Stimulated activated memory B cell treated with anti-CD40 and anti-IgM and Interleukin-4, amounts not matched to agents 10 μg/mL and 1 μg/mL and 100 μg/mL, for 72 hours (primary cell): ENCODE measurements at regions not wholly inside any gene's neighbourhood (a gene's known extent, or its start where the extent isn't known, plus 50 kb on each side); places are given as distances from the start of the nearest gene placed in this dataset.

Experiments used
- ATAC-seq: fragments of 150-1000 bp; cut with Tn5 transposase; 2 replicates; pipeline ENCODE4 v1.10.0; 2021
- H3K27ac Mint-ChIP-seq: one replicate; pipeline ENCODE4 v1.8.0; 2022; ENCODE audit warnings: mild to moderate bottlenecking, mixed read lengths
- H3K27me3 Mint-ChIP-seq: one replicate; pipeline ENCODE4 v1.8.0; 2022; ENCODE audit warnings: mixed read lengths
- H3K36me3 Mint-ChIP-seq: one replicate; pipeline ENCODE4 v1.8.0; 2022; ENCODE audit warnings: mixed read lengths
- H3K4me1 Mint-ChIP-seq: one replicate; pipeline ENCODE4 v1.8.0; 2022; ENCODE audit warnings: mixed read lengths
- H3K4me3 Mint-ChIP-seq: one replicate; pipeline ENCODE4 v1.8.0; 2022; ENCODE audit warnings: mild to moderate bottlenecking, moderate library complexity, mixed read lengths
- H3K9me3 Mint-ChIP-seq: one replicate; pipeline ENCODE4 v1.8.0; 2022; ENCODE audit warnings: mixed read lengths

DNA sequence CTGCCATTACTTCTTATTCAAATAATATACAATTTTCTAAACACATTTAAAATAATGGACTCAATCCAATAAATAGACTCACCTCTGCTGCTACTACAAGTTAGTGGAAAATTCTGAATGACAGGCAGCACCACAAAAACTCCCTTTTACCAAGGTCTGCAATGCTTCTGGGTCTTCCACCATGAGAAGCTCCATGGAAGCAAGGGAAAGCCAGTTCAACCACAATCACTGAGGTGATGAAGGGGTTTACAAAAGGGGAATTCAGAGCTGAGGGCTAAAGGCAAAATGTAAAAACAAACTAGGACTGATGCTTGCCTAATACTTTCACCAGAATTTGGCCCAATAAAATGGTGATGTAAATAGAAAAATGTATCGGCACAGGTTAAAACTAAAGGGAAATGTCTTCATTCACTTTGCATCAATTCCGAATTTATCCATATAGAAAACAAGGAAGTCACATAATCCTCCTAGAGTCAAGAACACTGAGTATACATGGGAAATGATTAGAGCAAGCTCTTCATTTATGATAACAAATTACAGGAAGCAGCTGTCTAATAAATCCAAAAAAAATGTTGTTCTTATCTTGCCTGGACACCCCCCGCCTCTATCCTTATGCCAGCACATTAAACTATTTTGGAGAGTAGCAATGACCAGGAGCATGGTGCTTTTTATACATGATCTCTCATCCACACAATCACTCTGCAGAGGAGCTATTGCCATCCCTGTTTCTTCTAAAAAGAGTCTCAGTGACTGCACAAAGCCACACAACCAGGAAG, 66.3 kb upstream of the NFIB start:
- Mint-ChIP-seq H3K9me3 (no peaks in the 10 kb centered on the region), H3K27me3 (no peaks in the 10 kb centered on the region), H3K4me1 (no peaks in the 10 kb centered on the region), H3K36me3 (no peaks in the 10 kb centered on the region), H3K27ac (no peak overlapping the region), H3K4me3 (no peak overlapping the region)
- no peak for ATAC-seq

DNA sequence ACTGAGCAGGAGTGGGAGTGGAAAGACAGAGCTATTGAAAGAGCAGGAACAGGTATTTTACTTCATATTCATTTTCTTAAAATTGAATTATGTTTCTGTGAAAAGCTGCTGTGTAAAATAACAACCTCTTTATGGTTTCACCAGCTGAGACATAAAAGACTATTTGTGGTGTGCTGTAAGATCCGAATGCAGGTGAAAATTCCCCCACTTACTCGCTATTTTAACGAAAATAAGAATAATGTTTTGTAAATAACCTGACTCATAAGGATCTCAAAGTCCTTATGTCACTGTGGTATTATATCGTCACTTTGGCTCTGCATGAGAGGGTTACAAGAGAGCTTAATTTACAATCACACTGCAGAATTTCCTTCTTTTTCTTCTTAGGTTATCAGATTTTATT, 65.3 kb upstream of the NFIB start:
- Mint-ChIP-seq H3K4me3 (no peak overlapping the region), H3K36me3 (no peaks in the 10 kb centered on the region), H3K9me3 (no peaks in the 10 kb centered on the region), H3K27me3 (no peaks in the 10 kb centered on the region), H3K27ac (no peak overlapping the region), H3K4me1 (no peaks in the 10 kb centered on the region)
- ATAC-seq: no peak

DNA sequence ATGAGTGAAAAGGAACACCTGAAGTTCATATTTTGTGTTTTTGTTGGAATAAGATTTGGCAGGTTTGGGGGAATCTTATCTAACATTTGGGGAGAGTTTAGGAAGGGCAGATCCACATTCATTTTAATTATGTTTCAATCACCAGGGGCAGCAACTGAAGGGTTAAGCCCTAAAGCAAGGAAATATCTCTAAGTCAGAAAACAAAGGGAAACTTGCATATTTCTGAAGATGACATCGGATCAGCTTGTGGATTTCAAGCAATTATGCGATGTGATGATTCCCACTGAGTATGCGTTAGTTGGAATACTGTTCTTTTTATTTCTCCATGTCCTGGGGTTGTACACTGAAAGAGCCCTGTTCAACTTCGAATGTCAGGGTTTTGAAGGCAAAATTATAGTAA, 59.8 kb upstream of the NFIB start:
- no peak for ATAC-seq
- H3K4me1 Mint-ChIP-seq: no peaks in the 10 kb centered on the region
- H3K27ac Mint-ChIP-seq: no peak overlapping the region
- H3K4me3 Mint-ChIP-seq: no peak overlapping the region
- H3K9me3 Mint-ChIP-seq: peaks cover 3% of the 10 kb centered on the region
- no peaks in the 10 kb centered on the region for H3K36me3 Mint-ChIP-seq
- peaks cover 9% of the 10 kb centered on the region for H3K27me3 Mint-ChIP-seq

DNA sequence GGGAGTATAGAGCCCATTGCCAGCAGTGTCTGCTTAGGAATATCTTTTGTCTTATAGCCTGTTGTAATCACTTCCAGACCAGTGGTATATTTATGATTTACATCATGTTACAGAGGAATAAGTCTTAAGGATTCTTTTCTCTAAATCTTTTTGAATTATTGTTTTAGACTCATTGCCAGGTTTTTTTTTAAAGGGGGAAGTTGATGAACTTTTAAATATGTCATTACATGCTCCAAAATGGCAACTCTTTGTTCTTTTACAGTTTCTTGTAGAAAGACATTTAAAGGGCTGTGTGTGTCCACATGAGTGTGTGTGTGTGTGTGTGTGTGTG, 59.4 kb upstream of the NFIB start:
- Mint-ChIP-seq H3K27ac (no peak overlapping the region), H3K27me3 (peaks cover 9% of the 10 kb centered on the region), H3K4me3 (no peak overlapping the region), H3K36me3 (no peaks in the 10 kb centered on the region), H3K9me3 (peaks cover 3% of the 10 kb centered on the region), H3K4me1 (no peaks in the 10 kb centered on the region)
- ATAC-seq: no peak

DNA sequence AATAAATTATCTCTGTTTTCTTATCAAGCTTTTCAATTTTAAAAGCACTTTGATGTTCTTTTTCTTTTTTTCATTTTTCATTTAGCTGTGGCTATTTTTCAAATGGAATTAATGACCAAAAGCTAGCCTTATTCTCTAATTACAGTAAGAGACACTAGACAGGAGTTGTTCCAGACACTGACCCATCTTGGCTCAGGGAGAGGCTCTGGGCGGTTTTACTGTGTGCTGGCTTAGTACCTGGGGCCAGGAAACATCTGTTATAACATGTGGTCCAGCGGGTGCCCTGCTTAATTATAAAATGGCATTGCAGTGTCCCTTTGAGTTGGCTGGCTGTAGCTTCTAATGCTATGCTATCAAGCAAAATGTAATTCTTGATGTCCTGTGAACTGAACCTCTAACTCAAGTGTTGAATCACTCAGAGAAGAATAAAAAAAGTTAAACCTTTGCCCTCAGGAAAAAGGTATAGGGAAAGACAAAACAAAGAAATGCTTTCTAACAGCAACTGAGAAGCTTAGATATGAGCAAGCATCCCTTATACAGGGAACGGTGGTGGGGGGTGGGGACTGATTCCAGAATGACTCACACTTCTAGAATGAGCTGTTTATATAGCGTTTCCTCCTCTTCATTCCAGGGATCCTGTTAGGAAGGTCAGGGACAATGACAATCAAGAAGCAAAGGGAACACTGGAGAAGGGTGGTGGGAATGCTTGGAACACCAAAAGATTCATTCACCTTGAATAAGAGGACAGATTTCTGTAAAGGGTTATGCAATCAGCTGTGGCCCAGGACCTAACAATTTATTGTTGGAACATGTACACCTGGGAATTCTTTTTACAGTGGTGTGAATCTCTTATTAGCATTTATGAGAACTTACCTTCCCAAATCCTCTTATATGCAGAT, 58.7 kb upstream of the NFIB start:
- Mint-ChIP-seq H3K27ac (no peak overlapping the region), H3K4me1 (no peaks in the 10 kb centered on the region), H3K27me3 (peaks cover 9% of the 10 kb centered on the region), H3K36me3 (no peaks in the 10 kb centered on the region), H3K9me3 (peaks cover 3% of the 10 kb centered on the region), H3K4me3 (no peak overlapping the region)
- no peak for ATAC-seq

DNA sequence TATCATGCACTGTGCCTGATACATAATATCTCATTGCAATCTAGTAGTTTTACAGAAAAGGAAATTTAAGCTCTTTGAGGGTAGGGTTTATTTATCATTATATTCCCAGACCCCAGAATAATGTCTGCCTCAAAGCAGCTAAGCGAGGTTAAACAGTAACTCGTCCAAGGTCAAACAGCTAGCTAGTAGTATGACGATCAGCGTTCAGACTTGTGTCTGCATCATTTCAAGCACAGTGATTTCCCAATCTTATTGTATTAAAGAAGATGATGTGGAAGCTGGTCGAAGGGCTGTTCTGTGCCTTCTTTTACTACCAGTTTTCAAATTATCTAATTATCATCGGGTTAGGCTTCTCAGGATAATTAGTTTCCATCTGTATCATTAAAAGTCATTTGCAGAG, 55.1 kb upstream of the NFIB start:
- Mint-ChIP-seq H3K9me3 (peaks cover 6% of the 10 kb centered on the region), H3K4me1 (no peaks in the 10 kb centered on the region), H3K27ac (no peak overlapping the region), H3K4me3 (no peak overlapping the region), H3K27me3 (peaks cover 18% of the 10 kb centered on the region), H3K36me3 (no peaks in the 10 kb centered on the region)
- ATAC-seq: no peak

DNA sequence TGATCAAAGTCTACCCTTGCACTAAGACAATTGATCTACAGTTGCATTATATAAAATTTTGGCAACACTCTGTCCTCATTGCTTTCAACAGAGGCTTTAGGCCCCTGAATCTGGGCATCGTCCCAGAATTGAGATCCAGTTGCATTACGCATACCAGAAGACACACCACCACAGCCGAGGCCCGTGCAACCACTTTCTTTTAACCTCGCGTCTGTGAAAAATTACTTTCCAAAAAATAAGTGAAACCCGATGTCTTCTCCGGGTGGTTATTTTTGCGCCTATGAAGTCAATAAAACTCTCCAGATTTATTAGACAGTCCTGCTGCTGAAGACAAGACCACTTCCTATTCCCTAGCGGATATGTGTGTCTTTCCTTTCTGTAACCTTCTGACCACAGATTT, 52.1 kb upstream of the NFIB start:
- H3K4me3 Mint-ChIP-seq: no peak overlapping the region
- H3K36me3 Mint-ChIP-seq: no peaks in the 10 kb centered on the region
- H3K9me3 Mint-ChIP-seq: peaks cover 6% of the 10 kb centered on the region
- H3K27ac Mint-ChIP-seq: no peak overlapping the region
- no peaks in the 10 kb centered on the region for H3K4me1 Mint-ChIP-seq
- peaks cover 18% of the 10 kb centered on the region for H3K27me3 Mint-ChIP-seq
- ATAC-seq: no peak

DNA sequence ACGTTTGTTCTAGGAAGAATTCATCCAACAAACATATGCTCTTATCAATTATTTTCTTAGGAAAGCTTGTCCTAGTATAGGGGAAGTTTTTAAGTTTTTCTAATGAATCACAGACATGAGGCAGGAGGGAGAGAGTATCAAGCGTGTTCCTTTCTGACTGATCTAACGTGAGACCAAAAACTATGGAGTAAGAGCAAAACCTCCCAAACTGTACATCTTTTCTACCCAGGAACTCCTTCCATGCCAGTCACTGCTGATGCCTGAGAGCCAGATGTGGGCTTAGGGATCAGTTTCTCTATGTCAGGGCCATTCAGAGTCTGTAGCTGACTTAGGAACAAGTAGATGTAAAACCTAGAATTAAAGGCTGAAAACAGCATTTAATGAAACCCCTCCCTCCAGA, 51.7 kb upstream of the NFIB start:
- Mint-ChIP-seq H3K4me1 (no peaks in the 10 kb centered on the region), H3K9me3 (peaks cover 6% of the 10 kb centered on the region), H3K36me3 (no peaks in the 10 kb centered on the region), H3K27ac (no peak overlapping the region), H3K4me3 (no peak overlapping the region), H3K27me3 (peaks cover 14% of the 10 kb centered on the region)
- no peak for ATAC-seq
